ENCODE measurements at regions not wholly inside any gene's neighbourhood (a gene's known extent, or its start where the extent isn't known, plus 50 kb on each side); places are given as distances from the start of the nearest gene placed in this dataset.

- ChIA-PET CTCF (no interaction called here), POLR2A (ENCODE audit: unreplicated experiment) (no interaction called here)
- peaks cover 9% of the 10 kb centered on the region for H3K27me3 ChIP-seq (ENCODE audit: low read length)
- no peak overlapping the region for H3K4me3 ChIP-seq (ENCODE audit: low read length)
- H4K20me1 ChIP-seq (ENCODE audit: low read length) = no peaks in the 10 kb centered on the region
- H3K9me3 ChIP-seq (ENCODE audit: low read length) = no peaks in the 10 kb centered on the region
- intact Hi-C loops (cut with micrococcal nuclease) = no loop called here
- no peaks in the 10 kb centered on the region for H3K4me1 ChIP-seq (ENCODE audit: insufficient read depth, low read length)
- H3F3A ChIP-seq (ENCODE audit: low read length, unreplicated experiment) = no peaks in the 10 kb centered on the region
- no TSS peak for BruUV-seq (replicated peaks)
- DNase-seq (no peak), ATAC-seq (no peak)
- no peaks in the 10 kb centered on the region for H3K36me3 ChIP-seq (ENCODE audit: low read depth, low read length)
- no peak overlapping the region for H3K27ac ChIP-seq (ENCODE audit: low read length)
- no peaks in the 10 kb centered on the region for H3K79me2 ChIP-seq (ENCODE audit: low read length)
- H3K9ac ChIP-seq (ENCODE audit: low read length) = no peak overlapping the region
- no peak overlapping the region for H2AFZ ChIP-seq (ENCODE audit: low read length)
- no peaks in the 10 kb centered on the region for H3K9me2 ChIP-seq (replicated peaks; ENCODE audit: low read length)
- TF ChIP-seq EZH2 (IDR thresholded peaks at IDR 0.05; ENCODE audit: low read length, unreplicated experiment) (no peak), EZH2phosphoT487 (IDR thresholded peaks at IDR 0.05; ENCODE audit: borderline replicate concordance, low read length) (no peak)
- TF ChIP-seq, protein P1, sequence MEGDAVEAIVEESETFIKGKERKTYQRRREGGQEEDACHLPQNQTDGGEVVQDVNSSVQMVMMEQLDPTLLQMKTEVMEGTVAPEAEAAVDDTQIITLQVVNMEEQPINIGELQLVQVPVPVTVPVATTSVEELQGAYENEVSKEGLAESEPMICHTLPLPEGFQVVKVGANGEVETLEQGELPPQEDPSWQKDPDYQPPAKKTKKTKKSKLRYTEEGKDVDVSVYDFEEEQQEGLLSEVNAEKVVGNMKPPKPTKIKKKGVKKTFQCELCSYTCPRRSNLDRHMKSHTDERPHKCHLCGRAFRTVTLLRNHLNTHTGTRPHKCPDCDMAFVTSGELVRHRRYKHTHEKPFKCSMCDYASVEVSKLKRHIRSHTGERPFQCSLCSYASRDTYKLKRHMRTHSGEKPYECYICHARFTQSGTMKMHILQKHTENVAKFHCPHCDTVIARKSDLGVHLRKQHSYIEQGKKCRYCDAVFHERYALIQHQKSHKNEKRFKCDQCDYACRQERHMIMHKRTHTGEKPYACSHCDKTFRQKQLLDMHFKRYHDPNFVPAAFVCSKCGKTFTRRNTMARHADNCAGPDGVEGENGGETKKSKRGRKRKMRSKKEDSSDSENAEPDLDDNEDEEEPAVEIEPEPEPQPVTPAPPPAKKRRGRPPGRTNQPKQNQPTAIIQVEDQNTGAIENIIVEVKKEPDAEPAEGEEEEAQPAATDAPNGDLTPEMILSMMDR (conservative IDR thresholded peaks at IDR 0.05; ENCODE audit: low read depth, low read length) = no peak
- no peak overlapping the region for H3K4me2 ChIP-seq (ENCODE audit: low read length)
These were observed 84.6 kb upstream of the KLF13 start for GRCh38 chr15:31241888-31242522.

DNA sequence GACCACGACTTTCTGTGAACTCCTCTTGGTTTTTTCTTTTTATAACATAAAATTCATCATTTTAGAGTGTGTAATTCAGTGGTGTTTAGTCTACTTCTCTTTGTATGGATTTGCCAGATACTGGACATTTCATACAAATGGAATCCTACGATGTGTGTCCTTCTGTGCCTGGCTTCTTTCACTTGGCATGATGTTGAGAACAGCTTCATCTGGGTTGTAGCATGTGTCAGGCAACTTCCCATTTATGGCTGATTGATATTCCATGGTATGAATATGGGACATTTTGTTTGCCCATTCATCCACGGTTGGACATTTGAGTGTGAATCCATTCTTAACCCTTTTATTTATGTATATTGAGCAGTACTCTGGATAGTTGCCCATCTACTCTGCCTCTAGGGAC is 82.7 kb upstream of the KLF13 start:
- peaks cover 9% of the 10 kb centered on the region for H3K27me3 ChIP-seq (ENCODE audit: low read length)
- intact Hi-C loops (cut with micrococcal nuclease) = no loop called here
- H3K27ac ChIP-seq (ENCODE audit: low read length) = no peak overlapping the region
- no peaks in the 10 kb centered on the region for H3K4me1 ChIP-seq (ENCODE audit: insufficient read depth, low read length)
- no peaks in the 10 kb centered on the region for H4K20me1 ChIP-seq (ENCODE audit: low read length)
- H3K79me2 ChIP-seq (ENCODE audit: low read length) = no peaks in the 10 kb centered on the region
- H3K4me2 ChIP-seq (ENCODE audit: low read length) = no peak overlapping the region
- DNase-seq (no peak), ATAC-seq (no peak)
- BruUV-seq (replicated peaks) = no TSS peak
- no peaks in the 10 kb centered on the region for H3F3A ChIP-seq (ENCODE audit: low read length, unreplicated experiment)
- H3K9ac ChIP-seq (ENCODE audit: low read length) = no peak overlapping the region
- POLR2A ChIA-PET (ENCODE audit: unreplicated experiment) = no interaction called here
- no peaks in the 10 kb centered on the region for H3K9me2 ChIP-seq (replicated peaks; ENCODE audit: low read length)
- H2AFZ ChIP-seq (ENCODE audit: low read length) = no peak overlapping the region
- CTCF ChIA-PET = no interaction called here
- H3K4me3 ChIP-seq (ENCODE audit: low read length) = no peak overlapping the region
- H3K9me3 ChIP-seq (ENCODE audit: low read length) = no peaks in the 10 kb centered on the region
- no peaks in the 10 kb centered on the region for H3K36me3 ChIP-seq (ENCODE audit: low read depth, low read length)
- TF ChIP-seq EZH2phosphoT487 (IDR thresholded peaks at IDR 0.05; ENCODE audit: borderline replicate concordance, low read length) = no peak
- TF ChIP-seq, protein P1 (conservative IDR thresholded peaks at IDR 0.05; ENCODE audit: low read depth, low read length) = no peak

- Histone ChIP-seq H3K27ac (ENCODE audit: low read length) (no peak overlapping the region), H3K9me2 (replicated peaks; ENCODE audit: low read length) (no peaks in the 10 kb centered on the region), H3K4me2 (ENCODE audit: low read length) (no peak overlapping the region), H3K4me3 (ENCODE audit: low read length) (no peak overlapping the region), H3K9me3 (ENCODE audit: low read length) (no peaks in the 10 kb centered on the region), H3K36me3 (ENCODE audit: low read depth, low read length) (no peaks in the 10 kb centered on the region), H3K79me2 (ENCODE audit: low read length) (no peaks in the 10 kb centered on the region), H3K9ac (ENCODE audit: low read length) (no peak overlapping the region), H3K4me1 (ENCODE audit: insufficient read depth, low read length) (no peaks in the 10 kb centered on the region), H4K20me1 (ENCODE audit: low read length) (no peaks in the 10 kb centered on the region), H2AFZ (ENCODE audit: low read length) (no peak overlapping the region), H3F3A (ENCODE audit: low read length, unreplicated experiment) (no peaks in the 10 kb centered on the region), H3K27me3 (ENCODE audit: low read length) (peaks cover 9% of the 10 kb centered on the region)
- CTCF ChIA-PET = no interaction called here
- no TSS peak for BruUV-seq (replicated peaks)
- no peak for TF ChIP-seq EZH2 (IDR thresholded peaks at IDR 0.05; ENCODE audit: low read length, unreplicated experiment)
- TF ChIP-seq EZH2phosphoT487 (IDR thresholded peaks at IDR 0.05; ENCODE audit: borderline replicate concordance, low read length) = no peak
- TF ChIP-seq, protein P1 (conservative IDR thresholded peaks at IDR 0.05; ENCODE audit: low read depth, low read length) = no peak
- ATAC-seq (no peak), DNase-seq (no peak)
- POLR2A ChIA-PET (ENCODE audit: unreplicated experiment) = no interaction called here
- intact Hi-C loops (cut with micrococcal nuclease) = no loop called here
These were observed 81.4 kb upstream of the KLF13 start for GRCh38 chr15:31245135-31245689.
